ENCODE measurements at regions not wholly inside any gene's neighbourhood (a gene's known extent, or its start where the extent isn't known, plus 50 kb on each side); places are given as distances from the start of the nearest gene placed in this dataset.
"Not testable (repeated sequence)": the region's sequence is repeated elsewhere in the genome, so short reads cannot be mapped to it uniquely, and the experiment has no call there.

GRCh38 chr6:28686446-28687027, 160.9 kb downstream of the GPX5 start:
- not testable (repeated sequence) for H3K36me3 ChIP-seq; H3K27ac ChIP-seq; H3K27me3 ChIP-seq (ENCODE audit: insufficient read depth, low read depth, severe bottlenecking); H3K9me3 ChIP-seq (ENCODE audit: severe bottlenecking)
- TF ChIP-seq CTCF (IDR thresholded peaks at IDR 0.05; ENCODE audit: low read depth, low read length), result peak; percentile 63
- DNase-seq, result peak; percentile 74
- H3K4me3 ChIP-seq (ENCODE audit: low read depth, low read length), result 0 out of 2 replicates have a peak overlapping the region, but pooled peaks have one; percentile 5

DNA sequence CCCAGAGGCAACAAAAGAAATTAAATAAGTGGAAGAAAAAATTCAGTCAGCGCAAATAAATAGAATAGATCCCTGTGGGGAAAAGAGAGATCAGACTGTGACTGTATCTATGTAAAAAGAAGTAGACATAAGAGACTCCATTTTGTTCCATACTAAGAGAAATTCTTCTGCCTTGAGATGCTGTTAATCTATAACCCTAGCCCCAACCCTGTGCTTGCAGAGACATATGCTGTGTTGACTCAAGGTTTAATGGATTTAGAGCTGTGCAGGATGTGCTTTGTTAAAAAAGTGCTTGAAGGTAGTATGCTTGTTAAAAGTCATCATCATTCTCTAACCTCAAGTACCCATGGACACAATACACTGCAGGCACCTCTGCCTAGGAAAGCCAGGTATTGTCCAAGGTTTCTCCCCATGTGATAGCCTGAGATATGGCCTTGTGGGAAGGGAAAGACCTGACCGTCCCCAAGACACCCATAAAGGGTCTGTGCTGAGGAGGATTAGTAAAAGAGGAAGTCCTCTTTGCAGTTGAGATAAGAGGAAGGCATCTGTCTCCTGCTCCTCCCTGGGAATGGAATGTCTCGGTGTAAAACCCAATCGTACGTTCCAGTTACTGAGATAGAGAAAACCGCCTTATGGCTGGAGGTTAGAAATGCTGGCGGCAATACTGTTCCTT, 161.8 kb downstream of the GPX5 start:
- not testable (repeated sequence) for H3K36me3 ChIP-seq; H3K4me3 ChIP-seq (ENCODE audit: low read depth, low read length); DNase-seq; H3K27me3 ChIP-seq (ENCODE audit: insufficient read depth, low read depth, severe bottlenecking); H3K9me3 ChIP-seq (ENCODE audit: severe bottlenecking); H3K27ac ChIP-seq

- H3K9me3 ChIP-seq (ENCODE audit: severe bottlenecking); H3K36me3 ChIP-seq; H3K27ac ChIP-seq; H3K4me3 ChIP-seq (ENCODE audit: low read depth, low read length); DNase-seq: not testable (repeated sequence)
- H3K27me3 ChIP-seq (ENCODE audit: insufficient read depth, low read depth, severe bottlenecking), result peaks cover 45% of the 10 kb centered on the region
These were observed 166.3 kb downstream of the GPX5 start for GRCh38 chr6:28691991-28692390.

GRCh38 chr6:28693033-28693750, 167.5 kb downstream of the GPX5 start:
- Histone ChIP-seq H3K4me3 (ENCODE audit: low read depth, low read length) (no peak overlapping the region), H3K36me3 (no peaks in the 10 kb centered on the region), H3K9me3 (ENCODE audit: severe bottlenecking) (peaks cover 7% of the 10 kb centered on the region), H3K27ac (no peak overlapping the region), H3K27me3 (ENCODE audit: insufficient read depth, low read depth, severe bottlenecking) (peaks cover 57% of the 10 kb centered on the region)
- TF ChIP-seq CTCF (IDR thresholded peaks at IDR 0.05; ENCODE audit: low read depth, low read length), result no peak
- no peak for DNase-seq

- Histone ChIP-seq H3K27me3 (ENCODE audit: insufficient read depth, low read depth, severe bottlenecking) (peaks cover 64% of the 10 kb centered on the region), H3K9me3 (ENCODE audit: severe bottlenecking) (peaks cover 7% of the 10 kb centered on the region), H3K36me3 (no peaks in the 10 kb centered on the region), H3K4me3 (ENCODE audit: low read depth, low read length) (no peak overlapping the region), H3K27ac (no peak overlapping the region)
- DNase-seq, result peak; percentile 46
- TF ChIP-seq CTCF (IDR thresholded peaks at IDR 0.05; ENCODE audit: low read depth, low read length), result no peak
These were observed 168.2 kb downstream of the GPX5 start for GRCh38 chr6:28693751-28694443.

DNA sequence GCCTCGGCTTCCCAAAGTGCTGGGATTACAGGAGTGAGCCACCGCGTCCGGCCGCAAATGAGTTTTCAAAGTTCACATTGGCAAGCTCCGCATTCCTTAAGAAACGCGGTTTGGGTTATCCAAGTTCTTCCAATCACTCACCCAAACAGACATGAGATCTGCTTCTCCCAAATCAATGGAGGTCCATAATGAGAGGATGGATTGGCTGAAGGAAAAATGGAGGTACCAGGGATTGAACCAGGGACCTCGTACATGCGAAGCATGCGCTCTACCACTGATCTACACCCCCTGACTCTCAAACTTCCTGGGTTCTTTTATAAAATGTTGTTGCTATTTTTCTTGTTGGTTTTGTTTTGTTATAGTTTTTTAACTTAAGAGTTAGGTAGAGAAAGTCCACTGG, 170.0 kb downstream of the GPX5 start:
- peak overlapping the region; percentile 24 for H3K4me3 ChIP-seq (ENCODE audit: low read depth, low read length)
- no peak for DNase-seq
- H3K27me3 ChIP-seq (ENCODE audit: insufficient read depth, low read depth, severe bottlenecking), result peaks cover 79% of the 10 kb centered on the region
- TF ChIP-seq CTCF (IDR thresholded peaks at IDR 0.05; ENCODE audit: low read depth, low read length), result no peak
- H3K36me3 ChIP-seq, result no peaks in the 10 kb centered on the region
- H3K9me3 ChIP-seq (ENCODE audit: severe bottlenecking), result peaks cover 7% of the 10 kb centered on the region
- H3K27ac ChIP-seq, result no peak overlapping the region
